ENCODE measurements at regions not wholly inside any gene's neighbourhood (a gene's known extent, or its start where the extent isn't known, plus 50 kb on each side); places are given as distances from the start of the nearest gene placed in this dataset.

- Histone ChIP-seq H3K9ac (ENCODE audit: low read length) (no peak overlapping the region), H3K36me3 (ENCODE audit: insufficient read depth, low read length) (no peaks in the 10 kb centered on the region), H3K4me3 (ENCODE audit: low read length) (no peak overlapping the region), H3K27me3 (ENCODE audit: low read length) (no peaks in the 10 kb centered on the region), H3K9me3 (ENCODE audit: low read length) (no peaks in the 10 kb centered on the region), H4K20me1 (ENCODE audit: insufficient read depth, low read depth, low read length) (no peaks in the 10 kb centered on the region), H2AFZ (ENCODE audit: low read length) (no peak overlapping the region), H3K9me2 (replicated peaks; ENCODE audit: insufficient read depth, low read length) (peaks cover 3% of the 10 kb centered on the region; the same call in 1 of the 2 replicates), H3K79me2 (ENCODE audit: low read length) (no peaks in the 10 kb centered on the region), H3K4me1 (ENCODE audit: low read length) (no peaks in the 10 kb centered on the region), H3K4me2 (ENCODE audit: low read depth, low read length, poor library complexity, severe bottlenecking) (no peak overlapping the region), H3K27ac (ENCODE audit: low read length) (no peak overlapping the region)
- no peak for DNase-seq
Measured at GRCh38 chr6:114514170-114514569, 171.3 kb upstream of the HS3ST5 start.

GRCh38 chr6:114471450-114471849 lies 128.6 kb upstream of the HS3ST5 start:
- DNase-seq = no peak
- Histone ChIP-seq H3K4me1 (ENCODE audit: low read length) (no peaks in the 10 kb centered on the region), H3K9ac (ENCODE audit: low read length) (no peak overlapping the region)

GRCh38 chr6:114467931-114468330 lies 125.1 kb upstream of the HS3ST5 start:
- Histone ChIP-seq H3K9me2 (replicated peaks; ENCODE audit: insufficient read depth, low read length) (no peaks in the 10 kb centered on the region), H3K9me3 (ENCODE audit: low read length) (no peaks in the 10 kb centered on the region), H3K4me2 (ENCODE audit: low read depth, low read length, poor library complexity, severe bottlenecking) (no peak overlapping the region), H3K27me3 (ENCODE audit: low read length) (no peaks in the 10 kb centered on the region), H3K27ac (ENCODE audit: low read length) (no peak overlapping the region), H3K36me3 (ENCODE audit: insufficient read depth, low read length) (no peaks in the 10 kb centered on the region), H3K4me1 (ENCODE audit: low read length) (no peaks in the 10 kb centered on the region), H2AFZ (ENCODE audit: low read length) (no peak overlapping the region), H4K20me1 (ENCODE audit: insufficient read depth, low read depth, low read length) (no peaks in the 10 kb centered on the region), H3K79me2 (ENCODE audit: low read length) (no peaks in the 10 kb centered on the region), H3K4me3 (ENCODE audit: low read length) (no peak overlapping the region), H3K9ac (ENCODE audit: low read length) (no peak overlapping the region)
- DNase-seq = no peak

More at GRCh38 chr6:114471450-114471849, 128.6 kb upstream of the HS3ST5 start:
- Histone ChIP-seq H3K27ac (ENCODE audit: low read length) (no peak overlapping the region), H2AFZ (ENCODE audit: low read length) (no peak overlapping the region), H3K27me3 (ENCODE audit: low read length) (no peaks in the 10 kb centered on the region), H3K79me2 (ENCODE audit: low read length) (no peaks in the 10 kb centered on the region), H3K9me3 (ENCODE audit: low read length) (no peaks in the 10 kb centered on the region), H3K4me2 (ENCODE audit: low read depth, low read length, poor library complexity, severe bottlenecking) (no peak overlapping the region), H4K20me1 (ENCODE audit: insufficient read depth, low read depth, low read length) (no peaks in the 10 kb centered on the region), H3K36me3 (ENCODE audit: insufficient read depth, low read length) (no peaks in the 10 kb centered on the region), H3K4me3 (ENCODE audit: low read length) (no peak overlapping the region), H3K9me2 (replicated peaks; ENCODE audit: insufficient read depth, low read length) (no peaks in the 10 kb centered on the region; the same call in 1 of the 2 replicates)

GRCh38 chr6:114465511-114465910 lies 122.7 kb upstream of the HS3ST5 start:
- DNase-seq = no peak
- Histone ChIP-seq H3K9ac (ENCODE audit: low read length) (no peak overlapping the region), H3K4me2 (ENCODE audit: low read depth, low read length, poor library complexity, severe bottlenecking) (no peak overlapping the region), H3K4me1 (ENCODE audit: low read length) (no peaks in the 10 kb centered on the region), H3K9me2 (replicated peaks; ENCODE audit: insufficient read depth, low read length) (no peaks in the 10 kb centered on the region), H3K4me3 (ENCODE audit: low read length) (no peak overlapping the region), H3K27ac (ENCODE audit: low read length) (no peak overlapping the region), H3K9me3 (ENCODE audit: low read length) (no peaks in the 10 kb centered on the region), H2AFZ (ENCODE audit: low read length) (no peak overlapping the region), H3K36me3 (ENCODE audit: insufficient read depth, low read length) (no peaks in the 10 kb centered on the region), H4K20me1 (ENCODE audit: insufficient read depth, low read depth, low read length) (no peaks in the 10 kb centered on the region), H3K79me2 (ENCODE audit: low read length) (no peaks in the 10 kb centered on the region), H3K27me3 (ENCODE audit: low read length) (no peaks in the 10 kb centered on the region)

- no peak for DNase-seq
- Histone ChIP-seq H3K27me3 (ENCODE audit: low read length) (no peaks in the 10 kb centered on the region), H3K4me2 (ENCODE audit: low read depth, low read length, poor library complexity, severe bottlenecking) (no peak overlapping the region), H3K4me3 (ENCODE audit: low read length) (no peak overlapping the region), H3K79me2 (ENCODE audit: low read length) (no peaks in the 10 kb centered on the region), H3K4me1 (ENCODE audit: low read length) (no peaks in the 10 kb centered on the region), H3K27ac (ENCODE audit: low read length) (no peak overlapping the region), H3K9ac (ENCODE audit: low read length) (no peak overlapping the region), H3K36me3 (ENCODE audit: insufficient read depth, low read length) (no peaks in the 10 kb centered on the region), H3K9me2 (replicated peaks; ENCODE audit: insufficient read depth, low read length) (no peaks in the 10 kb centered on the region), H3K9me3 (ENCODE audit: low read length) (no peaks in the 10 kb centered on the region), H4K20me1 (ENCODE audit: insufficient read depth, low read depth, low read length) (no peaks in the 10 kb centered on the region), H2AFZ (ENCODE audit: low read length) (no peak overlapping the region)
Measured at GRCh38 chr6:114453737-114454276, 111.0 kb upstream of the HS3ST5 start.

GRCh38 chr6:114452785-114453401 lies 110.1 kb upstream of the HS3ST5 start:
- DNase-seq = no peak
- no peak overlapping the region for H3K27ac ChIP-seq (ENCODE audit: low read length)
- no peak overlapping the region for H3K4me3 ChIP-seq (ENCODE audit: low read length)
- no peaks in the 10 kb centered on the region for H3K4me1 ChIP-seq (ENCODE audit: low read length)
- H3K79me2 ChIP-seq (ENCODE audit: low read length) = no peaks in the 10 kb centered on the region
- no peaks in the 10 kb centered on the region for H3K9me3 ChIP-seq (ENCODE audit: low read length)
- H3K36me3 ChIP-seq (ENCODE audit: insufficient read depth, low read length) = no peaks in the 10 kb centered on the region
- no peaks in the 10 kb centered on the region for H3K27me3 ChIP-seq (ENCODE audit: low read length)
- H3K9ac ChIP-seq (ENCODE audit: low read length) = no peak overlapping the region
- no peaks in the 10 kb centered on the region for H4K20me1 ChIP-seq (ENCODE audit: insufficient read depth, low read depth, low read length)
- H3K9me2 ChIP-seq (replicated peaks; ENCODE audit: insufficient read depth, low read length) = no peaks in the 10 kb centered on the region
- H2AFZ ChIP-seq (ENCODE audit: low read length) = no peak overlapping the region
- no peak overlapping the region for H3K4me2 ChIP-seq (ENCODE audit: low read depth, low read length, poor library complexity, severe bottlenecking)

- Histone ChIP-seq H3K4me1 (ENCODE audit: low read length) (no peaks in the 10 kb centered on the region), H3K27me3 (ENCODE audit: low read length) (no peaks in the 10 kb centered on the region), H3K4me3 (ENCODE audit: low read length) (no peak overlapping the region), H3K4me2 (ENCODE audit: low read depth, low read length, poor library complexity, severe bottlenecking) (no peak overlapping the region), H3K9ac (ENCODE audit: low read length) (no peak overlapping the region), H4K20me1 (ENCODE audit: insufficient read depth, low read depth, low read length) (no peaks in the 10 kb centered on the region), H2AFZ (ENCODE audit: low read length) (no peak overlapping the region), H3K36me3 (ENCODE audit: insufficient read depth, low read length) (no peaks in the 10 kb centered on the region), H3K27ac (ENCODE audit: low read length) (no peak overlapping the region), H3K9me3 (ENCODE audit: low read length) (no peaks in the 10 kb centered on the region), H3K9me2 (replicated peaks; ENCODE audit: insufficient read depth, low read length) (no peaks in the 10 kb centered on the region), H3K79me2 (ENCODE audit: low read length) (no peaks in the 10 kb centered on the region)
- no peak for DNase-seq
Measured at GRCh38 chr6:114450631-114451030, 107.8 kb upstream of the HS3ST5 start.

GRCh38 chr6:114449659-114450058 lies 106.8 kb upstream of the HS3ST5 start:
- no peak for DNase-seq
- Histone ChIP-seq H3K9me3 (ENCODE audit: low read length) (no peaks in the 10 kb centered on the region), H3K79me2 (ENCODE audit: low read length) (no peaks in the 10 kb centered on the region), H3K4me3 (ENCODE audit: low read length) (no peak overlapping the region), H3K36me3 (ENCODE audit: insufficient read depth, low read length) (no peaks in the 10 kb centered on the region), H3K4me2 (ENCODE audit: low read depth, low read length, poor library complexity, severe bottlenecking) (no peak overlapping the region), H2AFZ (ENCODE audit: low read length) (no peak overlapping the region), H4K20me1 (ENCODE audit: insufficient read depth, low read depth, low read length) (no peaks in the 10 kb centered on the region), H3K9ac (ENCODE audit: low read length) (no peak overlapping the region), H3K27me3 (ENCODE audit: low read length) (no peaks in the 10 kb centered on the region), H3K27ac (ENCODE audit: low read length) (no peak overlapping the region), H3K9me2 (replicated peaks; ENCODE audit: insufficient read depth, low read length) (no peaks in the 10 kb centered on the region), H3K4me1 (ENCODE audit: low read length) (no peaks in the 10 kb centered on the region)

Data from Karpas-422 (cell line).